Right lobe of liver (tissue), 4 donors: ENCODE measurements at regions not wholly inside any gene's neighbourhood (a gene's known extent, or its start where the extent isn't known, plus 50 kb on each side); places are given as distances from the start of the nearest gene placed in this dataset.

Experiments used
- POLR2A ChIP-seq: fragments of 450-650 bp; IDR thresholded peaks from one replicate; pipeline ENCODE4 v1.6.1; 2017; ENCODE audit warnings: antibody characterized with exemption, mild to moderate bottlenecking
- TF ChIP-seq, protein P1 (sequence below), 4 donors: fragments of 200-600 bp in 3 of 4; fragments of 450-650 bp in 1 of 4; IDR thresholded peaks; one replicate each; pipeline versions ENCODE4 v1.5.1 to v1.8.0; 2016 to 2022; ENCODE audit warnings: antibody characterized with exemption in 4 of 4, mild to moderate bottlenecking in 2 of 4
- donor health status: DM: no; HTN: no; CAD: no.
- donor health status: DM: no; HTN: no; CAD: no.
- donor health status: DM: no; HTN: yes; CAD: no.

DNA sequence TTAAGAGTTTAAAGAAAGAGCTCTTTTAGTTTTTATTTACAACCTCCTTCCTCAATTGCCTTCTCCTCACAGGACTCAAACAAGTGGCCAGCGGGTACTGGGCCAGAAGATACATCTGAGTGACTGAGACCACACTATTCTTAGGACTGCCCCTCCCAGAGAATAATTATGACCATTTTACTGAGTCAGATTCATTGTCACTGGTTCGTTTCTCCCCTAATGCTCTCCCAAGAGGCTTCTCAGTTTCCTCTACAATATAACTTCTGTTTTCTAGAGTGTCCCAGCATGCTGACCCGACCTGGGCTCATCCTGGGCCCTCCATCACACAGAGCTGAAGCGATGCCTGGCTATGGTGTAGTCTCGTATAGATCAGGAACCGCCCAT, 279.9 kb downstream of the CD83 start:
- TF ChIP-seq, protein P1, sequence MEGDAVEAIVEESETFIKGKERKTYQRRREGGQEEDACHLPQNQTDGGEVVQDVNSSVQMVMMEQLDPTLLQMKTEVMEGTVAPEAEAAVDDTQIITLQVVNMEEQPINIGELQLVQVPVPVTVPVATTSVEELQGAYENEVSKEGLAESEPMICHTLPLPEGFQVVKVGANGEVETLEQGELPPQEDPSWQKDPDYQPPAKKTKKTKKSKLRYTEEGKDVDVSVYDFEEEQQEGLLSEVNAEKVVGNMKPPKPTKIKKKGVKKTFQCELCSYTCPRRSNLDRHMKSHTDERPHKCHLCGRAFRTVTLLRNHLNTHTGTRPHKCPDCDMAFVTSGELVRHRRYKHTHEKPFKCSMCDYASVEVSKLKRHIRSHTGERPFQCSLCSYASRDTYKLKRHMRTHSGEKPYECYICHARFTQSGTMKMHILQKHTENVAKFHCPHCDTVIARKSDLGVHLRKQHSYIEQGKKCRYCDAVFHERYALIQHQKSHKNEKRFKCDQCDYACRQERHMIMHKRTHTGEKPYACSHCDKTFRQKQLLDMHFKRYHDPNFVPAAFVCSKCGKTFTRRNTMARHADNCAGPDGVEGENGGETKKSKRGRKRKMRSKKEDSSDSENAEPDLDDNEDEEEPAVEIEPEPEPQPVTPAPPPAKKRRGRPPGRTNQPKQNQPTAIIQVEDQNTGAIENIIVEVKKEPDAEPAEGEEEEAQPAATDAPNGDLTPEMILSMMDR (IDR thresholded peaks at IDR 0.05), result no peak
- TF ChIP-seq POLR2A, result no peak
